ENCODE measurements at regions not wholly inside any gene's neighbourhood (a gene's known extent, or its start where the extent isn't known, plus 50 kb on each side); places are given as distances from the start of the nearest gene placed in this dataset.

DNA sequence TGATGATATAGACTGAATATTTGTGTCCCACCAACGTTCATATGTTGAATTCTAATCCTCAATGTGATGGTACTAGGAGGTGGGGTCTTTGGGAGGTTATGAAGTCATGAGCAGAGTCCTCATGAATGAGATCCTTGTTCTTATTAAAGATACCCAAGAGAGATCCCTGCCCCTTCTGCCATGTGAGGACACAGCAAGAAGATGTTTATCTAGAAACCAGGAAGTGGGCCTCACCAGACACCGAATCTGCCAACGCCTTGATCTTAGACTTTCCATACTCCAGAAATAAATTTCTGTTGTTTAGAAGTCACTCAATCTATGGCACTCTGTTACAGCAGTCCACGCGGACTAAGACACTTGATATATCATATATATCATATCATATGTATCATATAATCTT lies 67.7 kb upstream of the GCM1 start:
- POLR2A ChIA-PET = no interaction called here
- CTCF ChIA-PET = no interaction called here
- no peak overlapping the region for H3K27ac Mint-ChIP-seq
- H3K4me3 Mint-ChIP-seq = no peak overlapping the region
- peaks cover 16% of the 10 kb centered on the region for H3K4me1 Mint-ChIP-seq
- no peaks in the 10 kb centered on the region for H3K9me3 Mint-ChIP-seq
- no peaks in the 10 kb centered on the region for H3K36me3 Mint-ChIP-seq (ENCODE audit: low read depth)
- no peaks in the 10 kb centered on the region for H3K27me3 Mint-ChIP-seq
- no peak for DNase-seq

DNA sequence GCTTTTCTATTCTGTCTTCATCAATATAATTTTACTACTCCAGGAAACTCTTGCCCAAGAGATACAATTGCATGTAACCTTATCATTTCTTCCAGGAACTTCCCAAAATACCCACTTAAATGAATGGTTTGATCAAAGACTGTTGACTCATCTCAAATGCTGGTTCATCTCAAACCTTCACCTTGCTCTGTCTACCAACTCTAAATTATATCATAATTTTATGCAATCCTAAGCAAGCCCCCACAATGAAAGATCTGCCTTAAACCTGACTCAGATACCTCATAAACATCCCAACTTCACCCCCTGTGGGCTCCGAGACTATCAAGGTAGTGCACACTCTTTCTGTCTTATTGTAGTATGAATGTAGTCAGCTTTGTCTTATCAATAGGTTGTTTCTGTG lies 65.5 kb upstream of the GCM1 start:
- ChIA-PET CTCF (no interaction called here), POLR2A (no interaction called here)
- no peaks in the 10 kb centered on the region for H3K36me3 Mint-ChIP-seq (ENCODE audit: low read depth)
- DNase-seq = no peak
- H3K9me3 Mint-ChIP-seq = no peaks in the 10 kb centered on the region
- no peak overlapping the region for H3K27ac Mint-ChIP-seq
- no peaks in the 10 kb centered on the region for H3K27me3 Mint-ChIP-seq
- peaks cover 16% of the 10 kb centered on the region for H3K4me1 Mint-ChIP-seq
- no peak overlapping the region for H3K4me3 Mint-ChIP-seq

DNA sequence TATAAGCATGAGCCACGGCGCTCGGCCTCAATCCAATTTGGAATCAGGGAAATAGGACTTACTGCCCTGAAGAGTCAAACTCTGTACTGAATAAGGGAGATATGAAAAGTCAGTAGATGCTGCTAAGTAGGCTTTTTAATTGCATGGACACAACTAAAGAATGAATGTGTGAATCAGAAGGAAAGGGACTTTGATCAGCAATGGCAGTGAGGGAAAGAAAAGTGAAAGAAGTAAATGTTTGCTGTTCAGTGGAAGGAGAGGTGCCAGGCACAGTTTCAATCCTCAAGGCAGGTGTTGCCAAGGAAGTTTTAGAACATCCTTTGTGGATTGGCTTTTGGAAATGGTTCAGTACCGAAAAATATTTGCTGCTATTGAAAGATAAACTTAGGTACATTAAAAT lies 62.2 kb upstream of the GCM1 start:
- H3K27ac Mint-ChIP-seq = no peak overlapping the region
- DNase-seq = no peak
- H3K4me3 Mint-ChIP-seq = no peak overlapping the region
- peaks cover 8% of the 10 kb centered on the region for H3K4me1 Mint-ChIP-seq
- no peaks in the 10 kb centered on the region for H3K9me3 Mint-ChIP-seq
- CTCF ChIA-PET = no interaction called here
- no peaks in the 10 kb centered on the region for H3K27me3 Mint-ChIP-seq
- POLR2A ChIA-PET = no interaction called here
- no peaks in the 10 kb centered on the region for H3K36me3 Mint-ChIP-seq (ENCODE audit: low read depth)

GRCh38 chr6:53209681-53210080 lies 61.0 kb upstream of the GCM1 start:
- no peak overlapping the region for H3K4me3 Mint-ChIP-seq
- POLR2A ChIA-PET = no interaction called here
- DNase-seq = no peak
- H3K27me3 Mint-ChIP-seq = no peaks in the 10 kb centered on the region
- no peaks in the 10 kb centered on the region for H3K36me3 Mint-ChIP-seq (ENCODE audit: low read depth)
- H3K9me3 Mint-ChIP-seq = no peaks in the 10 kb centered on the region
- CTCF ChIA-PET = no interaction called here
- H3K27ac Mint-ChIP-seq = no peak overlapping the region
- H3K4me1 Mint-ChIP-seq = no peaks in the 10 kb centered on the region

GRCh38 chr6:53205778-53206177 lies 57.1 kb upstream of the GCM1 start:
- ChIA-PET CTCF (no interaction called here), POLR2A (no interaction called here)
- DNase-seq = no peak
- H3K36me3 Mint-ChIP-seq (ENCODE audit: low read depth) = no peaks in the 10 kb centered on the region
- H3K4me1 Mint-ChIP-seq = no peaks in the 10 kb centered on the region
- H3K4me3 Mint-ChIP-seq = no peak overlapping the region
- H3K27me3 Mint-ChIP-seq = no peaks in the 10 kb centered on the region
- H3K9me3 Mint-ChIP-seq = no peaks in the 10 kb centered on the region
- no peak overlapping the region for H3K27ac Mint-ChIP-seq

GRCh38 chr6:53203483-53203882 lies 54.8 kb upstream of the GCM1 start:
- no peaks in the 10 kb centered on the region for H3K4me1 Mint-ChIP-seq
- no peaks in the 10 kb centered on the region for H3K27me3 Mint-ChIP-seq
- no peaks in the 10 kb centered on the region for H3K36me3 Mint-ChIP-seq (ENCODE audit: low read depth)
- no peak for DNase-seq
- H3K27ac Mint-ChIP-seq = no peak overlapping the region
- no peak overlapping the region for H3K4me3 Mint-ChIP-seq
- no peaks in the 10 kb centered on the region for H3K9me3 Mint-ChIP-seq
- ChIA-PET POLR2A (interaction anchor here (0.6 kb wide), 1 partner anchor 145 kb away, joined by 3 read pairs; no protein-coding TSS in a partner anchor), CTCF (no interaction called here)

- Mint-ChIP-seq H3K4me1 (no peaks in the 10 kb centered on the region), H3K4me3 (no peak overlapping the region), H3K27me3 (peaks cover 2% of the 10 kb centered on the region), H3K27ac (no peak overlapping the region), H3K9me3 (no peaks in the 10 kb centered on the region), H3K36me3 (ENCODE audit: low read depth) (no peaks in the 10 kb centered on the region)
- CTCF ChIA-PET = interaction anchor here (1.1 kb wide), 1 partner anchor 13 kb away, joined by 3 read pairs; no protein-coding TSS in a partner anchor
- no peak for DNase-seq
- POLR2A ChIA-PET = no interaction called here
Measured at GRCh38 chr6:53202052-53202451, 53.4 kb upstream of the GCM1 start.

- H3K27ac Mint-ChIP-seq = no peak overlapping the region
- H3K9me3 Mint-ChIP-seq = no peaks in the 10 kb centered on the region
- no peak for DNase-seq
- ChIA-PET CTCF (no interaction called here), POLR2A (no interaction called here)
- H3K27me3 Mint-ChIP-seq = peaks cover 2% of the 10 kb centered on the region
- H3K36me3 Mint-ChIP-seq (ENCODE audit: low read depth) = no peaks in the 10 kb centered on the region
- no peak overlapping the region for H3K4me3 Mint-ChIP-seq
- H3K4me1 Mint-ChIP-seq = no peaks in the 10 kb centered on the region
Measured at GRCh38 chr6:53201270-53201669, 52.6 kb upstream of the GCM1 start.

GRCh38 chr6:53199765-53200164 lies 51.1 kb upstream of the GCM1 start:
- ChIA-PET POLR2A (no interaction called here), CTCF (no interaction called here)
- H3K36me3 Mint-ChIP-seq (ENCODE audit: low read depth) = no peaks in the 10 kb centered on the region

DNA sequence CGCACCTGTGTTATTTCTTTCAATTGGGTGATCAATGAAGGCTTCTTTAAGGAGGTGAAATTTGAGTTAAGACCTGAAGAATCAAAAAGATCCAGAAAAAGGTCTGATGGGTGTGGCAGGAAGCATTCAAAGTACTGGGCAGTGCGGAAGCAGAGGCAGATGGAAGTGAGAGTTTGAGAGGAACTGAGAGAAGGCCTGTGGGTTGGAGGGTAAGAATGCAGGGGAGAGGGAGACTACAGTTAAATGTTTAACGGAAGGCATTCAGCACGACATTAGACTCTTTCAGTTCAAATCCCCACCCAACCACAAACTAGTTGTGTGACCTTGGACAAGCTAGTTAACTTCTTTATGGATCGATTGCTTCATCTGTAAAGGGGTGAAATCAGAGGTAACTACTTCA lies 50.5 kb upstream of the GCM1 start:
- ChIA-PET CTCF (interaction anchor here (0.7 kb wide), 1 partner anchor 212 kb away, joined by 3 read pairs; no protein-coding TSS in a partner anchor), POLR2A (no interaction called here)
- Mint-ChIP-seq H3K9me3 (no peaks in the 10 kb centered on the region), H3K36me3 (ENCODE audit: low read depth) (no peaks in the 10 kb centered on the region), H3K27me3 (peaks cover 2% of the 10 kb centered on the region), H3K4me1 (no peaks in the 10 kb centered on the region), H3K27ac (no peak overlapping the region), H3K4me3 (no peak overlapping the region)
- DNase-seq = no peak

More at GRCh38 chr6:53199765-53200164, 51.1 kb upstream of the GCM1 start:
- no peaks in the 10 kb centered on the region for H3K4me1 Mint-ChIP-seq
- H3K27ac Mint-ChIP-seq = no peak overlapping the region
- no peaks in the 10 kb centered on the region for H3K9me3 Mint-ChIP-seq
- H3K4me3 Mint-ChIP-seq = no peak overlapping the region
- DNase-seq = no peak
- peaks cover 2% of the 10 kb centered on the region for H3K27me3 Mint-ChIP-seq

All from activated CD4-positive, alpha-beta memory T cell treated with anti-CD3 and anti-CD28 coated beads, Interleukin-2, amount 10 ng/mL, durations not matched to agents 7 days and 5 days (primary cell).